ENCODE measurements at regions not wholly inside any gene's neighbourhood (a gene's known extent, or its start where the extent isn't known, plus 50 kb on each side); places are given as distances from the start of the nearest gene placed in this dataset.

DNA sequence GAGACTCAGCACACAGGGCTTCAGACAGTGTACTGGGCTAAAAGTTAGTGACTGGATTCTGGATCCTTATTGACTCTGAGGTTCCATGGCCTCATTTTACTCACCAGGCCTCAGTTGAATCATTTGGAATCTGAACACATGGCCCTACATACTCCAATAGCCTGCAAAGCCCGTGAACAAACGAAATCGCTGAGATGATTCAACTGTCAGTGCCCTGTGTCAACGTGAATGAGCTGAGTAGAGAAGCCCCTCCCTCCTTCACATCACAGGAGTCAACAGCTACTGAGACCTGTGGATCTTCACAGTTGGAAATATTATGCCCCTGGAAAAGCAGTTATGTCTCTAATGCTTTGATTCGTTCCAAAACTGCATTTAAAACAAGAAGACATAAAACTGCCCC lies 429.3 kb downstream of the GADD45G start:
- Histone ChIP-seq H3K4me3 (ENCODE audit: low read depth in 2 of 2, low read length in 1 of 2) (no peak overlapping the region), H4K20me1 (ENCODE audit: insufficient read depth) (no peaks in the 10 kb centered on the region), H3F3A (replicated peaks; ENCODE audit: insufficient read depth) (no peaks in the 10 kb centered on the region), H3K9me2 (no peaks in the 10 kb centered on the region), H3K27me3 (ENCODE audit: insufficient read depth) (no peaks in the 10 kb centered on the region), H3K36me3 (replicated peaks in 1 of 2; ENCODE audit: control insufficient read depth in 1 of 2, insufficient read depth in 2 of 2, low read length in 1 of 2) (no peaks in the 10 kb centered on the region), H3K4me2 (no peak overlapping the region), H3K79me2 (ENCODE audit: insufficient read depth) (no peaks in the 10 kb centered on the region), H3K9me3 (no peaks in the 10 kb centered on the region), H3K9ac (no peak overlapping the region), H2AFZ (ENCODE audit: low read depth) (no peak overlapping the region), H3K4me1 (ENCODE audit: control insufficient read depth in 1 of 2, insufficient read depth in 2 of 2, low read depth in 1 of 2, low read length in 1 of 2) (peaks cover 0 to 3% of the 10 kb centered on the region in 2 experiments; a peak in 1 of 4 replicates), H3K27ac (ENCODE audit: low read depth in 2 of 2, low read length in 1 of 2) (no peak overlapping the region)
- ChIA-PET CTCF (no interaction called here), POLR2A (no interaction called here)
- no peak for DNase-seq
- TF ChIP-seq MXI1 (IDR thresholded peaks at IDR 0.05; ENCODE audit: low read depth, low read length) (no peak), TEAD4 (IDR thresholded peaks at IDR 0.05; ENCODE audit: borderline replicate concordance, insufficient read depth) (no peak), SMC3 (IDR thresholded peaks at IDR 0.05; ENCODE audit: low read depth, low read length) (no peak), GABPA (IDR thresholded peaks at IDR 0.05; ENCODE audit: low read depth) (no peak), RCOR1 (IDR thresholded peaks at IDR 0.05; ENCODE audit: low read length) (no peak), EP300 (IDR thresholded peaks at IDR 0.05; ENCODE audit: borderline replicate concordance in 1 of 2, low read depth in 1 of 2, low read length in 1 of 2) (no peak), RXRA (IDR thresholded peaks at IDR 0.05; ENCODE audit: borderline replicate concordance, low read depth) (no peak), TCF12 (IDR thresholded peaks at IDR 0.05) (no peak), FOSL2 (IDR thresholded peaks at IDR 0.05; ENCODE audit: borderline replicate concordance, low read depth) (no peak), ELF1 (IDR thresholded peaks at IDR 0.05) (no peak), SIN3A (IDR thresholded peaks at IDR 0.05; ENCODE audit: borderline replicate concordance, low read depth, low read length) (no peak), CHD2 (IDR thresholded peaks at IDR 0.05; ENCODE audit: low read length, partially characterized antibody) (no peak)
- TF ChIP-seq, protein P1, sequence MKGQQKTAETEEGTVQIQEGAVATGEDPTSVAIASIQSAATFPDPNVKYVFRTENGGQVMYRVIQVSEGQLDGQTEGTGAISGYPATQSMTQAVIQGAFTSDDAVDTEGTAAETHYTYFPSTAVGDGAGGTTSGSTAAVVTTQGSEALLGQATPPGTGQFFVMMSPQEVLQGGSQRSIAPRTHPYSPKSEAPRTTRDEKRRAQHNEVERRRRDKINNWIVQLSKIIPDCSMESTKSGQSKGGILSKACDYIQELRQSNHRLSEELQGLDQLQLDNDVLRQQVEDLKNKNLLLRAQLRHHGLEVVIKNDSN (IDR thresholded peaks at IDR 0.05; ENCODE audit: borderline replicate concordance, low read depth), result no peak
- TF ChIP-seq, protein P2, sequence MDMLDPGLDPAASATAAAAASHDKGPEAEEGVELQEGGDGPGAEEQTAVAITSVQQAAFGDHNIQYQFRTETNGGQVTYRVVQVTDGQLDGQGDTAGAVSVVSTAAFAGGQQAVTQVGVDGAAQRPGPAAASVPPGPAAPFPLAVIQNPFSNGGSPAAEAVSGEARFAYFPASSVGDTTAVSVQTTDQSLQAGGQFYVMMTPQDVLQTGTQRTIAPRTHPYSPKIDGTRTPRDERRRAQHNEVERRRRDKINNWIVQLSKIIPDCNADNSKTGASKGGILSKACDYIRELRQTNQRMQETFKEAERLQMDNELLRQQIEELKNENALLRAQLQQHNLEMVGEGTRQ (IDR thresholded peaks at IDR 0.05; ENCODE audit: borderline replicate concordance, low read depth, low read length), result no peak
- TF ChIP-seq, protein P3, sequence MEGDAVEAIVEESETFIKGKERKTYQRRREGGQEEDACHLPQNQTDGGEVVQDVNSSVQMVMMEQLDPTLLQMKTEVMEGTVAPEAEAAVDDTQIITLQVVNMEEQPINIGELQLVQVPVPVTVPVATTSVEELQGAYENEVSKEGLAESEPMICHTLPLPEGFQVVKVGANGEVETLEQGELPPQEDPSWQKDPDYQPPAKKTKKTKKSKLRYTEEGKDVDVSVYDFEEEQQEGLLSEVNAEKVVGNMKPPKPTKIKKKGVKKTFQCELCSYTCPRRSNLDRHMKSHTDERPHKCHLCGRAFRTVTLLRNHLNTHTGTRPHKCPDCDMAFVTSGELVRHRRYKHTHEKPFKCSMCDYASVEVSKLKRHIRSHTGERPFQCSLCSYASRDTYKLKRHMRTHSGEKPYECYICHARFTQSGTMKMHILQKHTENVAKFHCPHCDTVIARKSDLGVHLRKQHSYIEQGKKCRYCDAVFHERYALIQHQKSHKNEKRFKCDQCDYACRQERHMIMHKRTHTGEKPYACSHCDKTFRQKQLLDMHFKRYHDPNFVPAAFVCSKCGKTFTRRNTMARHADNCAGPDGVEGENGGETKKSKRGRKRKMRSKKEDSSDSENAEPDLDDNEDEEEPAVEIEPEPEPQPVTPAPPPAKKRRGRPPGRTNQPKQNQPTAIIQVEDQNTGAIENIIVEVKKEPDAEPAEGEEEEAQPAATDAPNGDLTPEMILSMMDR (IDR thresholded peaks at IDR 0.05), result no peak
- 19% methylated on average over 5 of the region's 5 CpGs for WGBS (ENCODE audit: low lambda C conversion rate)

DNA sequence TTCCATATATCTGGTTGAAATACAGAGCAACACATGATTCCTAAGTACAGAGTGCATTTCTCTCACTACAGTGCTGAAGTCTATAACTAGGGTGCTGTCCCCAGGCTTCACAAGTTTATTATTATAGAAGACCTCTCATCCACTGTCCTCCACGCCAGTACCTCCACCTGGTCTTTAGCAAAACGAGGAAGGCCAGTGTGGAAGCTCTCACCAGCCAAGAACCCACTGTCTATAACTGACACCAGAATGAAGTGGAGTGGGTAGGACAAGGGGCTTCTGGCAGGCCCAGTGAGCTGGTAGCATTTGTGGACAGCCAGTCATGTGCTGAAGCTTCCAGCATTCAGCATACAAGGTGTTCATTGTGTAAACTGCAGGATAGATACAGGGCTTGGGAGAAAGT lies 430.7 kb downstream of the GADD45G start:
- Histone ChIP-seq H3K9me2 (no peaks in the 10 kb centered on the region), H2AFZ (ENCODE audit: low read depth) (no peak overlapping the region), H3F3A (replicated peaks; ENCODE audit: insufficient read depth) (no peaks in the 10 kb centered on the region), H3K27me3 (ENCODE audit: insufficient read depth) (no peaks in the 10 kb centered on the region), H3K4me3 (ENCODE audit: low read depth in 2 of 2, low read length in 1 of 2) (no peak overlapping the region), H3K9ac (no peak overlapping the region), H3K9me3 (no peaks in the 10 kb centered on the region), H3K4me2 (no peak overlapping the region), H3K36me3 (replicated peaks in 1 of 2; ENCODE audit: control insufficient read depth in 1 of 2, insufficient read depth in 2 of 2, low read length in 1 of 2) (no peaks in the 10 kb centered on the region), H3K4me1 (ENCODE audit: control insufficient read depth in 1 of 2, insufficient read depth in 2 of 2, low read depth in 1 of 2, low read length in 1 of 2) (peaks cover 0 to 3% of the 10 kb centered on the region in 2 experiments; a peak in 1 of 4 replicates), H3K27ac (ENCODE audit: low read depth in 2 of 2, low read length in 1 of 2) (no peak overlapping the region), H3K79me2 (ENCODE audit: insufficient read depth) (no peaks in the 10 kb centered on the region), H4K20me1 (ENCODE audit: insufficient read depth) (no peaks in the 10 kb centered on the region)
- no peak for DNase-seq
- 5% methylated on average over 2 of the region's 2 CpGs for WGBS (ENCODE audit: low lambda C conversion rate)
- ChIA-PET CTCF (interaction anchor here (1.0 to 1.7 kb wide), 2 partner anchors 11 to 15 kb away, joined by 3 read pairs; no protein-coding TSS in a partner anchor), POLR2A (no interaction called here)
- no peak for TF ChIP-seq MEF2A (IDR thresholded peaks at IDR 0.05; ENCODE audit: borderline replicate concordance, low read depth)
- no peak for TF ChIP-seq FOSL2 (IDR thresholded peaks at IDR 0.05; ENCODE audit: borderline replicate concordance, low read depth)
- TF ChIP-seq GATA2 (CRISPR knock-in tag; IDR thresholded peaks at IDR 0.05), result no peak
- TF ChIP-seq YY1 (IDR thresholded peaks at IDR 0.05; ENCODE audit: low read depth), result no peak
- TF ChIP-seq FOXJ3 (CRISPR knock-in tag; IDR thresholded peaks at IDR 0.05), result no peak
- TF ChIP-seq, protein P2 (IDR thresholded peaks at IDR 0.05; ENCODE audit: borderline replicate concordance, low read depth, low read length), result no peak
- TF ChIP-seq, protein P4, sequence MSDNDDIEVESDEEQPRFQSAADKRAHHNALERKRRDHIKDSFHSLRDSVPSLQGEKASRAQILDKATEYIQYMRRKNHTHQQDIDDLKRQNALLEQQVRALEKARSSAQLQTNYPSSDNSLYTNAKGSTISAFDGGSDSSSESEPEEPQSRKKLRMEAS (IDR thresholded peaks at IDR 0.05; ENCODE audit: low read depth), result no peak
- TF ChIP-seq POLR2AphosphoS5 (IDR thresholded peaks at IDR 0.05; ENCODE audit: low read depth, low read length), result no peak
- TF ChIP-seq MXI1 (IDR thresholded peaks at IDR 0.05; ENCODE audit: low read depth, low read length), result no peak
- TF ChIP-seq, protein P1 (IDR thresholded peaks at IDR 0.05; ENCODE audit: borderline replicate concordance, low read depth), result no peak
- TF ChIP-seq RCOR1 (IDR thresholded peaks at IDR 0.05; ENCODE audit: low read length), result no peak

Data from SK-N-SH (cell line).